ENCODE measurements at regions not wholly inside any gene's neighbourhood (a gene's known extent, or its start where the extent isn't known, plus 50 kb on each side); places are given as distances from the start of the nearest gene placed in this dataset.
"Not testable (repeated sequence)": the region's sequence is repeated elsewhere in the genome, so short reads cannot be mapped to it uniquely, and the experiment has no call there.

GRCh38 chr6:6940031-6941025 lies 167.4 kb upstream of the RREB1 start:
- DNase-seq (ENCODE audit: low spot score): no peak

- DNase-seq (ENCODE audit: low spot score): no peak
Observed at GRCh38 chr6:6941201-6941600, 166.6 kb upstream of the RREB1 start.

- DNase-seq (ENCODE audit: low spot score): no peak
Observed at GRCh38 chr6:6942091-6942490, 165.7 kb upstream of the RREB1 start.

- DNase-seq (ENCODE audit: low spot score): no peak
Observed at GRCh38 chr6:6942831-6943230, 164.9 kb upstream of the RREB1 start.

- no peak for DNase-seq (ENCODE audit: low spot score)
Observed at GRCh38 chr6:6943421-6943820, 164.3 kb upstream of the RREB1 start.

- no peak for DNase-seq (ENCODE audit: low spot score)
Observed at GRCh38 chr6:6946206-6947155, 161.3 kb upstream of the RREB1 start.

GRCh38 chr6:6950373-6951145 lies 157.2 kb upstream of the RREB1 start:
- DNase-seq (ENCODE audit: low spot score): no peak

GRCh38 chr6:6951355-6951754 lies 156.4 kb upstream of the RREB1 start:
- no peak for DNase-seq (ENCODE audit: low spot score)

- DNase-seq (ENCODE audit: low spot score): no peak
Observed at GRCh38 chr6:6952484-6952883, 155.3 kb upstream of the RREB1 start.

- not testable (repeated sequence) for DNase-seq (ENCODE audit: low spot score)
Observed at GRCh38 chr6:6952927-6953326, 154.8 kb upstream of the RREB1 start.

- no peak for DNase-seq (ENCODE audit: low spot score)
Observed at GRCh38 chr6:6960571-6961251, 147.1 kb upstream of the RREB1 start.

- DNase-seq (ENCODE audit: low spot score): no peak
Observed at GRCh38 chr6:6962086-6962485, 145.7 kb upstream of the RREB1 start.

- DNase-seq (ENCODE audit: low spot score): no peak
Observed at GRCh38 chr6:6962699-6963098, 145.1 kb upstream of the RREB1 start.

GRCh38 chr6:6963390-6963789 lies 144.4 kb upstream of the RREB1 start:
- not testable (repeated sequence) for DNase-seq (ENCODE audit: low spot score)

- DNase-seq (ENCODE audit: low spot score): no peak
Observed at GRCh38 chr6:6964675-6965074, 143.1 kb upstream of the RREB1 start.

GRCh38 chr6:6966127-6966526 lies 141.6 kb upstream of the RREB1 start:
- DNase-seq (ENCODE audit: low spot score): no peak

GRCh38 chr6:6966569-6966968 lies 141.2 kb upstream of the RREB1 start:
- DNase-seq (ENCODE audit: low spot score): no peak

- DNase-seq (ENCODE audit: low spot score): no peak
Observed at GRCh38 chr6:6968357-6968730, 139.4 kb upstream of the RREB1 start.

GRCh38 chr6:6968731-6969552 lies 138.8 kb upstream of the RREB1 start:
- no peak for DNase-seq (ENCODE audit: low spot score)

GRCh38 chr6:6969761-6970223 lies 138.0 kb upstream of the RREB1 start:
- no peak for DNase-seq (ENCODE audit: low spot score)

Measured in umbilical cord (tissue), 1 donor.